ENCODE measurements at regions not wholly inside any gene's neighbourhood (a gene's known extent, or its start where the extent isn't known, plus 50 kb on each side); places are given as distances from the start of the nearest gene placed in this dataset.
A peak's percentile ranks its signal among the peaks of the same experiment; 100 is the strongest.
"Not testable (repeated sequence)": the region's sequence is repeated elsewhere in the genome, so short reads cannot be mapped to it uniquely, and the experiment has no call there.

GRCh38 chr5:118125687-118126086 is 862.7 kb downstream of the DTWD2 start:
- DNase-seq (ENCODE audit: low read depth): no peak
- TF ChIP-seq CTCF (conservative IDR thresholded peaks at IDR 0.05; ENCODE audit: low read depth, low read length): no peak
- H3K4me3 ChIP-seq (ENCODE audit: low read depth, low read length): no peak overlapping the region

GRCh38 chr5:118121258-118121657 is 867.1 kb downstream of the DTWD2 start:
- H3K4me3 ChIP-seq (ENCODE audit: low read depth, low read length): no peak overlapping the region
- TF ChIP-seq CTCF (conservative IDR thresholded peaks at IDR 0.05; ENCODE audit: low read depth, low read length): no peak
- no peak for DNase-seq (ENCODE audit: low read depth)

- TF ChIP-seq CTCF (conservative IDR thresholded peaks at IDR 0.05; ENCODE audit: low read depth, low read length): no peak
- DNase-seq (ENCODE audit: low read depth): no peak
- H3K4me3 ChIP-seq (ENCODE audit: low read depth, low read length): no peak overlapping the region
Observed at GRCh38 chr5:118115791-118116190, 872.6 kb downstream of the DTWD2 start.

- no peak overlapping the region for H3K4me3 ChIP-seq (ENCODE audit: low read depth, low read length)
- TF ChIP-seq CTCF (conservative IDR thresholded peaks at IDR 0.05; ENCODE audit: low read depth, low read length): no peak
- no peak for DNase-seq (ENCODE audit: low read depth)
Observed at GRCh38 chr5:118111956-118112355, 876.4 kb downstream of the DTWD2 start.

GRCh38 chr5:118107246-118107645 is 881.1 kb downstream of the DTWD2 start:
- not testable (repeated sequence) for DNase-seq (ENCODE audit: low read depth); H3K4me3 ChIP-seq (ENCODE audit: low read depth, low read length)

GRCh38 chr5:118098716-118099115 is 889.6 kb downstream of the DTWD2 start:
- no peak for TF ChIP-seq CTCF (conservative IDR thresholded peaks at IDR 0.05; ENCODE audit: low read depth, low read length)
- DNase-seq (ENCODE audit: low read depth): no peak
- H3K4me3 ChIP-seq (ENCODE audit: low read depth, low read length): no peak overlapping the region

GRCh38 chr5:118095115-118095514 is 893.2 kb downstream of the DTWD2 start:
- no peak for TF ChIP-seq CTCF (conservative IDR thresholded peaks at IDR 0.05; ENCODE audit: low read depth, low read length)
- DNase-seq (ENCODE audit: low read depth): peak; percentile 18
- no peak overlapping the region for H3K4me3 ChIP-seq (ENCODE audit: low read depth, low read length)

GRCh38 chr5:118088448-118088847 is 899.9 kb downstream of the DTWD2 start:
- DNase-seq (ENCODE audit: low read depth): no peak
- TF ChIP-seq CTCF (conservative IDR thresholded peaks at IDR 0.05; ENCODE audit: low read depth, low read length): no peak
- no peak overlapping the region for H3K4me3 ChIP-seq (ENCODE audit: low read depth, low read length)
